ENCODE measurements at regions not wholly inside any gene's neighbourhood (a gene's known extent, or its start where the extent isn't known, plus 50 kb on each side); places are given as distances from the start of the nearest gene placed in this dataset.

GRCh38 chr2:4597400-4597799 is 894.0 kb downstream of the DCDC2C start:
- H3K4me2 ChIP-seq (ENCODE audit: control insufficient read depth, insufficient read depth): no peak overlapping the region
- no peak overlapping the region for H2AFZ ChIP-seq (ENCODE audit: control insufficient read depth, low read depth, low read length)
- BruUV-seq (replicated peaks): no TSS peak
- ChIA-PET CTCF (no interaction called here), RAD21 (ENCODE audit: unreplicated experiment) (no interaction called here), POLR2A (no interaction called here), SMC1A (ENCODE audit: uncharacterized antibody, unreplicated experiment) (interaction anchor here (0.6 kb wide), 1 partner anchor 1098 kb away, joined by 3 read pairs; no protein-coding TSS in a partner anchor)
- no peaks in the 10 kb centered on the region for H3K9me3 ChIP-seq (replicated peaks; ENCODE audit: control insufficient read depth, insufficient read depth, low read length)
- no peak for DNase-seq (ENCODE audit: low read depth, low spot score)
- no peak for FAIRE-seq
- no peak overlapping the region for H3K9ac ChIP-seq (ENCODE audit: control insufficient read depth, insufficient read depth, low read length)
- intact Hi-C loops (cut with micrococcal nuclease; ENCODE audit: unreplicated experiment) (no loop called here), in situ Hi-C loops (cut with MboI) (no loop called here)
- no peaks in the 10 kb centered on the region for H3K36me3 ChIP-seq (ENCODE audit: control insufficient read depth in 2 of 2, insufficient read depth in 2 of 2, low read length in 1 of 2)
- no peaks in the 10 kb centered on the region for H3K79me2 ChIP-seq (ENCODE audit: control insufficient read depth, insufficient read depth, low read length)
- no peak overlapping the region for H3K4me3 ChIP-seq
- 30% methylated on average over 3 of the region's 3 CpGs for WGBS (ENCODE audit: insufficient coverage, insufficient replicate concordance, low lambda C conversion rate, missing lambda C conversion rate)
- H3K4me1 ChIP-seq (ENCODE audit: control insufficient read depth, insufficient read depth, low read length): no peaks in the 10 kb centered on the region
- no peak for ATAC-seq
- TF ChIP-seq BACH1 (IDR thresholded peaks at IDR 0.05; ENCODE audit: borderline replicate concordance): no peak
- no peak for TF ChIP-seq ASH2L (IDR thresholded peaks at IDR 0.05; ENCODE audit: borderline replicate concordance, low read depth)
- no peak for TF ChIP-seq PRDM15 (CRISPR knock-in tag; IDR thresholded peaks at IDR 0.05)
- no peak for TF ChIP-seq ATF7 (IDR thresholded peaks at IDR 0.05; ENCODE audit: low read depth)
- TF ChIP-seq EGR1 (IDR thresholded peaks at IDR 0.05; ENCODE audit: borderline replicate concordance in 1 of 2, low read depth in 2 of 2, low read length in 2 of 2): no peak
- no peak for TF ChIP-seq MXI1 (IDR thresholded peaks at IDR 0.05; ENCODE audit: low read depth, low read length)
- no peak for TF ChIP-seq SIN3A (IDR thresholded peaks at IDR 0.05; ENCODE audit: low read depth, low read length)
- no peak for TF ChIP-seq MYC (IDR thresholded peaks at IDR 0.05; ENCODE audit: insufficient read depth, insufficient read length, insufficient replicate concordance, low read length, severe bottlenecking)
- TF ChIP-seq SMAD5 (IDR thresholded peaks at IDR 0.05; ENCODE audit: low read depth): no peak
- no peak for TF ChIP-seq EED (IDR thresholded peaks at IDR 0.05; ENCODE audit: low read depth)
- TF ChIP-seq ZNF24 (IDR thresholded peaks at IDR 0.05): no peak
- TF ChIP-seq E4F1 (IDR thresholded peaks at IDR 0.05; ENCODE audit: borderline replicate concordance, partially characterized antibody): no peak
- TF ChIP-seq NR2C2 (IDR thresholded peaks at IDR 0.05; ENCODE audit: borderline replicate concordance, control insufficient read depth, insufficient read length, low read depth): no peak
- TF ChIP-seq, protein P1, sequence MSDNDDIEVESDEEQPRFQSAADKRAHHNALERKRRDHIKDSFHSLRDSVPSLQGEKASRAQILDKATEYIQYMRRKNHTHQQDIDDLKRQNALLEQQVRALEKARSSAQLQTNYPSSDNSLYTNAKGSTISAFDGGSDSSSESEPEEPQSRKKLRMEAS (IDR thresholded peaks at IDR 0.05; ENCODE audit: low read depth, low read length): no peak
- no peak for TF ChIP-seq ZSCAN29 (IDR thresholded peaks at IDR 0.05)
- TF ChIP-seq, protein P2, sequence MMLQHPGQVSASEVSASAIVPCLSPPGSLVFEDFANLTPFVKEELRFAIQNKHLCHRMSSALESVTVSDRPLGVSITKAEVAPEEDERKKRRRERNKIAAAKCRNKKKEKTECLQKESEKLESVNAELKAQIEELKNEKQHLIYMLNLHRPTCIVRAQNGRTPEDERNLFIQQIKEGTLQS (IDR thresholded peaks at IDR 0.05; ENCODE audit: borderline replicate concordance, extremely low read depth, low read depth, low read length): no peak
- no peak for TF ChIP-seq SMC3 (IDR thresholded peaks at IDR 0.05; ENCODE audit: borderline replicate concordance, low read length)
- TF ChIP-seq RAD51 (IDR thresholded peaks at IDR 0.05): no peak
- no peaks in the 10 kb centered on the region for H4K20me1 ChIP-seq (ENCODE audit: control insufficient read depth, insufficient read depth)
- no peak overlapping the region for H3K27ac ChIP-seq (ENCODE audit: control insufficient read depth, insufficient read depth)
- no peaks in the 10 kb centered on the region for H3K27me3 ChIP-seq (replicated peaks in 1 of 2; ENCODE audit: control insufficient read depth in 2 of 2, insufficient read depth in 2 of 2, low read length in 1 of 2)

Measured in GM12878 (cell line).